ACC112 (cell line): ENCODE measurements at regions not wholly inside any gene's neighbourhood (a gene's known extent, or its start where the extent isn't known, plus 50 kb on each side); places are given as distances from the start of the nearest gene placed in this dataset.
"Not testable (repeated sequence)": the region's sequence is repeated elsewhere in the genome, so short reads cannot be mapped to it uniquely, and the experiment has no call there.

Experiments
- H2AFZ ChIP-seq: fragments of 200-600 bp; sonication (generic); one replicate; pipeline ENCODE4 v1.6.0; 2017; ENCODE audit warnings: antibody characterized with exemption, low read length; ENCODE audit not compliant: unreplicated experiment
- H3K27ac ChIP-seq: fragments of 200-600 bp; sonication (generic); 2 replicates; pipeline ENCODE4 v1.5.1; 2014; ENCODE audit warnings: low read depth, mild to moderate bottlenecking, antibody characterized with exemption, low read length, moderate library complexity
- H3K27me3 ChIP-seq: fragments of 200-600 bp; sonication (generic); 2 replicates; pipeline ENCODE4 v1.6.1; 2014; ENCODE audit warnings: mild to moderate bottlenecking, antibody characterized with exemption, low read length, moderate library complexity, mixed read lengths; ENCODE audit not compliant: insufficient read depth
- H3K36me3 ChIP-seq: fragments of 200-600 bp; sonication (generic); 2 replicates; pipeline ENCODE4 v1.6.1; 2016; ENCODE audit warnings: mild to moderate bottlenecking, antibody characterized with exemption, low read length, moderate library complexity, mixed read lengths; ENCODE audit not compliant: insufficient read depth
- H3K4me1 ChIP-seq: fragments of 200-600 bp; sonication (generic); one replicate; pipeline ENCODE4 v1.6.1; 2016; ENCODE audit warnings: low read length, mixed read lengths; ENCODE audit not compliant: insufficient read depth, unreplicated experiment, control insufficient read depth
- H3K4me3 ChIP-seq: fragments of 200-600 bp; sonication (generic); 2 replicates; pipeline ENCODE4 v1.5.1; 2014; ENCODE audit warnings: mild to moderate bottlenecking, low read depth, low read length
- H3K79me2 ChIP-seq: fragments of 200-600 bp; sonication (generic); one replicate; pipeline ENCODE4 v1.6.0; 2016; ENCODE audit warnings: low read length; ENCODE audit not compliant: control insufficient read depth, unreplicated experiment, insufficient read depth

GRCh38 chr7:86050918-86051317 is 592.8 kb upstream of the GRM3 start:
- H3K79me2 ChIP-seq: no peaks in the 10 kb centered on the region
- H3K27ac ChIP-seq: no peak overlapping the region
- no peak overlapping the region for H3K4me3 ChIP-seq
- H3K36me3 ChIP-seq: no peaks in the 10 kb centered on the region
- no peaks in the 10 kb centered on the region for H3K4me1 ChIP-seq
- no peak overlapping the region for H2AFZ ChIP-seq
- H3K27me3 ChIP-seq: no peaks in the 10 kb centered on the region

- Histone ChIP-seq H3K4me3 (no peak overlapping the region), H3K36me3 (no peaks in the 10 kb centered on the region), H3K79me2 (no peaks in the 10 kb centered on the region), H2AFZ (no peak overlapping the region), H3K27ac (no peak overlapping the region), H3K27me3 (no peaks in the 10 kb centered on the region), H3K4me1 (no peaks in the 10 kb centered on the region)
These were observed 593.8 kb upstream of the GRM3 start for GRCh38 chr7:86049910-86050309.

- H3K79me2 ChIP-seq, H2AFZ ChIP-seq, H3K36me3 ChIP-seq, H3K27ac ChIP-seq, H3K4me1 ChIP-seq, H3K27me3 ChIP-seq, H3K4me3 ChIP-seq: not testable (repeated sequence)
These were observed 598.5 kb upstream of the GRM3 start for GRCh38 chr7:86045197-86045596.

GRCh38 chr7:86025807-86026206 is 617.9 kb upstream of the GRM3 start:
- Histone ChIP-seq H3K27me3 (no peaks in the 10 kb centered on the region), H3K4me1 (no peaks in the 10 kb centered on the region), H3K27ac (no peak overlapping the region), H3K36me3 (no peaks in the 10 kb centered on the region), H3K4me3 (no peak overlapping the region), H2AFZ (no peak overlapping the region), H3K79me2 (no peaks in the 10 kb centered on the region)

GRCh38 chr7:86013662-86014061 is 630.0 kb upstream of the GRM3 start:
- Histone ChIP-seq H3K36me3 (no peaks in the 10 kb centered on the region), H3K27me3 (no peaks in the 10 kb centered on the region), H3K4me3 (no peak overlapping the region), H3K79me2 (no peaks in the 10 kb centered on the region), H3K4me1 (no peaks in the 10 kb centered on the region), H2AFZ (no peak overlapping the region), H3K27ac (no peak overlapping the region)

GRCh38 chr7:86012971-86013370 is 630.7 kb upstream of the GRM3 start:
- no peaks in the 10 kb centered on the region for H3K79me2 ChIP-seq
- no peaks in the 10 kb centered on the region for H3K4me1 ChIP-seq
- H3K27me3 ChIP-seq: no peaks in the 10 kb centered on the region
- no peak overlapping the region for H3K27ac ChIP-seq
- no peak overlapping the region for H3K4me3 ChIP-seq
- no peaks in the 10 kb centered on the region for H3K36me3 ChIP-seq
- no peak overlapping the region for H2AFZ ChIP-seq

GRCh38 chr7:86008898-86009297 is 634.8 kb upstream of the GRM3 start:
- Histone ChIP-seq H3K4me3 (no peak overlapping the region), H3K36me3 (no peaks in the 10 kb centered on the region), H3K4me1 (no peaks in the 10 kb centered on the region), H3K27me3 (no peaks in the 10 kb centered on the region), H2AFZ (no peak overlapping the region), H3K27ac (no peak overlapping the region), H3K79me2 (no peaks in the 10 kb centered on the region)

- no peaks in the 10 kb centered on the region for H3K4me1 ChIP-seq
- no peak overlapping the region for H3K27ac ChIP-seq
- no peaks in the 10 kb centered on the region for H3K27me3 ChIP-seq
- H2AFZ ChIP-seq: no peak overlapping the region
- H3K36me3 ChIP-seq: no peaks in the 10 kb centered on the region
- no peaks in the 10 kb centered on the region for H3K79me2 ChIP-seq
- H3K4me3 ChIP-seq: no peak overlapping the region
These were observed 636.8 kb upstream of the GRM3 start for GRCh38 chr7:86006909-86007308.

GRCh38 chr7:86002858-86003257 is 640.9 kb upstream of the GRM3 start:
- Histone ChIP-seq H3K4me3 (no peak overlapping the region), H2AFZ (no peak overlapping the region), H3K4me1 (no peaks in the 10 kb centered on the region), H3K27me3 (no peaks in the 10 kb centered on the region), H3K27ac (no peak overlapping the region), H3K36me3 (no peaks in the 10 kb centered on the region), H3K79me2 (no peaks in the 10 kb centered on the region)

GRCh38 chr7:85997515-85997914 is 646.2 kb upstream of the GRM3 start:
- no peaks in the 10 kb centered on the region for H3K79me2 ChIP-seq
- H3K27ac ChIP-seq: no peak overlapping the region
- H3K4me1 ChIP-seq: no peaks in the 10 kb centered on the region
- no peak overlapping the region for H3K4me3 ChIP-seq
- H3K27me3 ChIP-seq: no peaks in the 10 kb centered on the region
- no peaks in the 10 kb centered on the region for H3K36me3 ChIP-seq
- H2AFZ ChIP-seq: no peak overlapping the region

GRCh38 chr7:85995101-85995500 is 648.6 kb upstream of the GRM3 start:
- H2AFZ ChIP-seq: no peak overlapping the region
- H3K4me3 ChIP-seq: no peak overlapping the region
- no peak overlapping the region for H3K27ac ChIP-seq
- H3K36me3 ChIP-seq: no peaks in the 10 kb centered on the region
- H3K27me3 ChIP-seq: no peaks in the 10 kb centered on the region
- no peaks in the 10 kb centered on the region for H3K79me2 ChIP-seq
- H3K4me1 ChIP-seq: no peaks in the 10 kb centered on the region

- Histone ChIP-seq H3K36me3 (no peaks in the 10 kb centered on the region), H3K4me1 (no peaks in the 10 kb centered on the region), H3K4me3 (no peak overlapping the region), H3K27me3 (no peaks in the 10 kb centered on the region), H3K27ac (no peak overlapping the region), H3K79me2 (no peaks in the 10 kb centered on the region), H2AFZ (no peak overlapping the region)
These were observed 663.0 kb upstream of the GRM3 start for GRCh38 chr7:85980740-85981139.
